HepG2 (cell line): ENCODE measurements at regions not wholly inside any gene's neighbourhood (a gene's known extent, or its start where the extent isn't known, plus 50 kb on each side); places are given as distances from the start of the nearest gene placed in this dataset.

ENCODE experiments used
- AGO1 ChIP-seq: fragments of 200-400 bp; formaldehyde crosslinking; IDR thresholded peaks from 2 replicates; pipeline ENCODE4 v1.6.1; 2017; ENCODE audit warnings: mild to moderate bottlenecking, low read depth, low read length, moderate library complexity; ENCODE audit not compliant: poor library complexity, severe bottlenecking
- EED ChIP-seq: sonication (generic); formaldehyde crosslinking; IDR thresholded peaks from 2 replicates; pipeline ENCODE4 v1.5.0; 2020; ENCODE audit warnings: mild to moderate bottlenecking, missing genetic modification reagents
- GLMP ChIP-seq: sonication (generic); formaldehyde crosslinking; IDR thresholded peaks from 2 replicates; pipeline ENCODE4 v1.9.0; 2021; ENCODE audit warnings: missing genetic modification reagents, mild to moderate bottlenecking, borderline replicate concordance
- HMGXB4 ChIP-seq, 2 experiments: sonication (generic) in 1 of 2; formaldehyde crosslinking in 1 of 2; IDR thresholded peaks; 2 replicates each; pipeline versions ENCODE4 v1.4.0 to v1.6.1; 2018 to 2020; ENCODE audit warnings: missing genetic modification reagents in 2 of 2, borderline replicate concordance in 1 of 2, low read depth in 1 of 2, mild to moderate bottlenecking in 1 of 2, missing biosample characterization in 1 of 2
- KLF6 ChIP-seq: IDR thresholded peaks from 2 replicates; pipeline ENCODE4 v1.8.0; 2016; ENCODE audit warnings: missing biosample characterization, missing genetic modification reagents
- LCORL ChIP-seq, 2 experiments: fragments of 450-650 bp in 1 of 2; sonication (generic) in 1 of 2; formaldehyde crosslinking in 1 of 2; IDR thresholded peaks; 2 replicates each; pipeline versions ENCODE4 v1.5.0 to v1.6.1; 2017 to 2020; ENCODE audit warnings: antibody characterized with exemption in 1 of 2, missing genetic modification reagents in 1 of 2
- NCOA1 ChIP-seq: sonication (generic); formaldehyde crosslinking; IDR thresholded peaks from 2 replicates; pipeline ENCODE4 v1.9.0; 2021; ENCODE audit warnings: missing genetic modification reagents
- SALL1 ChIP-seq: sonication (generic); formaldehyde crosslinking; IDR thresholded peaks from 2 replicates; pipeline ENCODE4 v1.8.0; 2022; ENCODE audit warnings: mild to moderate bottlenecking, missing genetic modification reagents
- SIX1 ChIP-seq: sonication (generic); formaldehyde crosslinking; IDR thresholded peaks from 2 replicates; pipeline ENCODE4 v1.4.0; 2020; ENCODE audit warnings: missing genetic modification reagents, borderline replicate concordance
- TBL1XR1 ChIP-seq: fragments of 150-350 bp; IDR thresholded peaks from 2 replicates; pipeline ENCODE4 v1.6.1; 2014; ENCODE audit warnings: borderline replicate concordance, low read length; ENCODE audit not compliant: partially characterized antibody
- ZEB1 ChIP-seq: IDR thresholded peaks from 2 replicates; pipeline ENCODE4 v1.6.1; 2012; ENCODE audit warnings: mild to moderate bottlenecking, low read depth, inconsistent platforms; ENCODE audit not compliant: insufficient replicate concordance
- ZFP36L1 ChIP-seq: sonication (generic); formaldehyde crosslinking; IDR thresholded peaks from 2 replicates; pipeline ENCODE4 v1.8.0; 2022; ENCODE audit warnings: mild to moderate bottlenecking, missing genetic modification reagents, moderate library complexity
- ZFY ChIP-seq: sonication (generic); formaldehyde crosslinking; IDR thresholded peaks from 2 replicates; pipeline ENCODE4 v1.4.0; 2020; ENCODE audit warnings: missing genetic modification reagents
- ZNF17 ChIP-seq: sonication (generic); formaldehyde crosslinking; IDR thresholded peaks from 2 replicates; pipeline ENCODE4 v1.5.0; 2020; ENCODE audit warnings: mild to moderate bottlenecking, missing genetic modification reagents
- ZNF3 ChIP-seq: IDR thresholded peaks from 2 replicates; pipeline ENCODE4 v1.7.0; 2017; ENCODE audit warnings: inconsistent platforms
- ZNF317 ChIP-seq: sonication (generic); formaldehyde crosslinking; IDR thresholded peaks from 2 replicates; pipeline ENCODE4 v1.5.0; 2020; ENCODE audit warnings: mild to moderate bottlenecking, missing genetic modification reagents
- ZNF318 ChIP-seq: sonication (generic); formaldehyde crosslinking; IDR thresholded peaks from 2 replicates; pipeline ENCODE4 v1.4.0; 2020; ENCODE audit warnings: mild to moderate bottlenecking, missing genetic modification reagents
- ZNF441 ChIP-seq: sonication (generic); formaldehyde crosslinking; IDR thresholded peaks from 2 replicates; pipeline ENCODE4 v1.7.0; 2021; ENCODE audit warnings: missing genetic modification reagents, borderline replicate concordance

- TF ChIP-seq ZNF318 (CRISPR knock-in tag) (no peak), SALL1 (CRISPR knock-in tag) (no peak), SIX1 (CRISPR knock-in tag) (no peak), ZNF17 (CRISPR knock-in tag) (no peak), KLF6 (no peak), TBL1XR1 (no peak), ZNF3 (CRISPR knock-in tag) (no peak), NCOA1 (CRISPR knock-in tag) (0 out of 2 replicates have a peak, but pooled peaks have one; percentile 52), AGO1 (no peak), ZEB1 (no peak), ZNF441 (CRISPR knock-in tag) (no peak), EED (no peak), ZFY (CRISPR knock-in tag) (no peak), HMGXB4 (CRISPR knock-in tag; IDR thresholded peaks at IDR 0.05; ENCODE audit: borderline replicate concordance in 1 of 2, low read depth in 1 of 2) (0 out of 4 replicates have a peak, but pooled peaks of 1 of the 2 experiments have one; percentile 2), ZFP36L1 (CRISPR knock-in tag) (peak; percentile 21; the same call in 1 of the 2 replicates), GLMP (no peak), LCORL (IDR thresholded peaks at IDR 0.05) (no peak), LCORL (CRISPR knock-in tag; IDR thresholded peaks at IDR 0.05) (no peak), ZNF317 (no peak)
Observed at GRCh38 chr20:50320005-50320900, 129.6 kb downstream of the CEBPB start (continued).
